ENCODE measurements at regions not wholly inside any gene's neighbourhood (a gene's known extent, or its start where the extent isn't known, plus 50 kb on each side); places are given as distances from the start of the nearest gene placed in this dataset.

GRCh38 chr6:2562721-2563451 is 187.8 kb downstream of the MYLK4 start:
- DNase-seq = no peak

GRCh38 chr6:2560917-2561698 is 189.6 kb downstream of the MYLK4 start:
- DNase-seq = peak in 4 of 56 donors; percentile 4 to 18 (median 5)

GRCh38 chr6:2560140-2560818 is 190.4 kb downstream of the MYLK4 start:
- DNase-seq = no peak

GRCh38 chr6:2558861-2559801 is 191.6 kb downstream of the MYLK4 start:
- no peak for DNase-seq

- no peak for DNase-seq
Measured at GRCh38 chr6:2558098-2558680, 192.5 kb downstream of the MYLK4 start.

DNA sequence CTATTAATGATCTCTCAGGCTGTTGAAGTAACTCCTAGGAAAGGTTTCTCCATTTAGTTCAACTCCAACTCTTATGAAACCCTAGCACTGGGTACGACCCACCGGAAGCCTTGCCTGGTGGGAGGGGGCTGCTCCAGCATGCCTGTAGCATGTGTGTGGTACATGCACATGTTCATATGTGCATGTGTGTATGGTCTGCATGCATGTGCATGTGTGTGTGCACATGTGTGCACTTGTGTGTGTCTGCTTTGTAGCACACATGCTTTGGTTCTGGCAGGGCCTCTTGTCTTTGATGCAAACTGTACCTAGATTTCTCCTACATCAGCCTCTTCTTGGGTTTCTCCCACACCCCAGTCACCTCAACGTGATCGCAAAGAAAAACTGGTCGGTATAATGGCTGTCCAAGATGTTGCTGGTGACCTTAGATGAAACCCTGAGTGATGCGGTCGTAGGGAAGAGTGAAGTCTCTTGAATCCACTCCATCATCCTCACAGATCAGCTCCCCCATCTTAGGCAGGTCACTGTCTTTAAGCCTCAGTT is 193.5 kb downstream of the MYLK4 start:
- no peak for DNase-seq

- DNase-seq = no peak
Measured at GRCh38 chr6:2556761-2557160, 194.0 kb downstream of the MYLK4 start.

DNA sequence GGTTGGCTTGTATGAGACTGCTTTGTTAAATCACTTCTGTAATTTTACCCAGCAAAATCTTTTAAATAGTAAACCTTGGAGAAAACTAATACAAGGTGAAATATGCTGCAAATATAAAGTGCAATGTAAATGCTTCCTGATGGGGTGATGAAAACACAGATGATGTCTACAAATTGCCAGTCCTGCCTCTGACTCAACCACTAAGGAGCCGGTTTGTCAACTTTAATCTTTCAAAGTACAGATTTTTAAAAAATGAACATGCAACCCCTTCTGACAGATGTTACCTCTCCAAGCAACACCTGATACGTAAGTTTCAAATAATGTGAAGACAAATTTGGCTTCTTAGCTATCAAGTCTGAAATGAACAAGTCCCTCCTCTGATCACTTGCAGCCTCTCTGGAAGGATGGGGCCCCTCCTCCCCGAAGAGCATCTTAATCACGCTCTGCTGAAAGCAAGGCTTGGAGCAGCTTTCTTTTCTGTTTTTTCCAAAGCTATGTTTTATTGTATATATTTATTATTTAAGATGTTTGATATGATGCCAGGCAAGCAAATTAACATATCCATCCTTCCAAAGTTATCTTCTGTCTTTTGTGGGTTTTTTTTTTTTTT is 196.0 kb downstream of the MYLK4 start:
- no peak for DNase-seq

DNA sequence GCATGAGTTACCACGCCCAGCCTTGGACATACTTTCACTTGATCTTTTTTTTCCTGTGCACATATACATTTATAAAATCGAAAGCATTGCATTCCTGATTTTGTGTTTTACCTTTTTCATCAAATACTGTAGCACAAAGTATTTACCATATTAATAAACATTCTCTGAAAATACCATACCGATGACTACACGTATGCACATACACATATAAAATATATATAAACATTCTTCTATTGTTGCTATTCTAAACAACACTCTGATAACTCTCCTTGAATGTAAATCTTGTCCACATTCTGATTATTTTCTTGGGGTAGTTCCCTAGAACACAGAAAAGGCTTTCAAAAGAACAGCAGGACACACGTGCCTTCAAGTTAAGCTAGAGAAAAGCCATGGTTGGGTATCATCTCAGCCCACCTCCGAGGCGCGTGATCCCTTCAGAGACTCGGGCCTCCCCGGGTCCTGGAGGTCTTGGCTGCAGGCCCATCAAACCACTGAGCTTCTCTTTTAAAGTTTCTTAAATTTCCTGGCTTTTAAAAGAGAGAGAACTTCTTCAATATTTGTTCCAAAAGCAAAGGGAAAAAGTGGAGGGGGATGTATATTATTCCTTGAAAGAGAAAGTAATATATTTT is 198.1 kb downstream of the MYLK4 start:
- no peak for DNase-seq

DNA sequence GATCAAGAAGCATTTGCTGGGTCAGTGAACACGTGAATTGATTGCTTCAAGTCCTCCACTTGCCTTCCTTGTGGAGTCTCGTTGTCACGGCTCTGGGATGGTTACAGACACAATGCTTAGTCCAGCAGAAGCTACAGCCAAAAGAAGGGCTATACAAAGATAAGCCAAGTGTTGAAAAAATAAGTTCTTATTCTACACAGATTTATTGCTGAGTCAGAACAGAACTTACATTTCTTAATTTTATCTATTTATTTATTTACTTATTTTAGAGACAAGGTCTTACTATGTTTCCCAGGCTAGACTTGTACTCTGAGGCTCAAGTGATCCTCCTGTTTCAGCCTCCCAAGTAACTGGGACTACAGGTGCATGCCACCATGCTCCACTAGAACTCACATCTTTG is 199.0 kb downstream of the MYLK4 start:
- DNase-seq = no peak

DNA sequence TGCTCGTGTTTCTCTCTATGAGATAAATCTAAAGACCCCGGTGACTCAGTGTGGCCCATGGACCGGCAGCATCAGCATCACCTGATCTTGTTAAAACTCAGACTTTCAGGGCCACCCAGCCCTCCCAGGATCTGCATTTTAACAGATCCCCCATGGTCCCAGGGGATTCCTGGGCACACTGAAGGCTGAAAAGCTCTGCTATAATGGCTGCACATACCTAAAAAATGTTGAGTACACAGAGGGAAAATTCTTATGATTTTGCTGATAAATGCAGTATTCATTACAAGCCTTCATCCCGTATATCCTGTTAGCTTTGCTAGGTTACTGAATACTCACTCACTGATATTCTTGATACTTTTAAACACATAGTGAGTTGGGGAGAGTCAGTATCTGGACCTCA is 200.5 kb downstream of the MYLK4 start:
- no peak for DNase-seq

GRCh38 chr6:2549834-2550233 is 200.9 kb downstream of the MYLK4 start:
- no peak for DNase-seq

DNA sequence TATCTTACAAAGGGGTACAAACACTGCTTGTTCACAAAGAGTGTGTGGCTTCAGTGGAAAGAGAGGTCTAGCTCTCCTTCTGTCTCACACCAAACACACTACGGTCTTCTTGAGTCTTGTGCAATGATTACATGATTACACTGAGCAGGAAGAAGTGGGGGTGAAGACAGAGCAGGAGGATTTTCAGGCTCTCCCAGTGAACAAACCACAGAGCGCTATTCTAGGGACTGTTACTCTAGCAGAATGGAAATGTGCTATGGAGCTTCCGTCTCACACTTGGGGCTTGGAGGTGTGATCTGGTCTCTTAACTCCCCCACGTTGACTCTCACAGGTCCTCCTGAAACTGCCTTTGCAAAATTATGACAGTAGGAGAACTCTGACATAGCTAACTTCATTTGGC is 203.4 kb downstream of the MYLK4 start:
- no peak for DNase-seq

DNA sequence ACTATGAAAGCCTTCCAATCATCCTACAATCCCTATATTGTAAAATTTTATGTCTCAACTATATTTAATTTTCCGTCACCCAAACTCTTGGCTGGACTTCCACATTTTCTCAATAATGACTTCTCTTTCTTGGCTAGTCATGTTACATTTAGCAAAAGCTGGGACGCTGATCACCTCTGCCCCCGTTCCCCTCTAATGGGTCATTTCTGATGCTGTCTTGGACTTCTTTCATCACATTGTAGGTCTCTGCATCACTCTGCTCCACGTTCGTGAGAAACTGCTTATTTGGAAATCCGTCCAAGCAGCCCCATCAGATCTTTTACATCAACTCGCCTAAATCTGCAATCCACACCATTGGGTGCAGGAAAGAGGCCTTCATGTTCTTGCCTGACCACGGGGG is 203.8 kb downstream of the MYLK4 start:
- no peak for DNase-seq

DNA sequence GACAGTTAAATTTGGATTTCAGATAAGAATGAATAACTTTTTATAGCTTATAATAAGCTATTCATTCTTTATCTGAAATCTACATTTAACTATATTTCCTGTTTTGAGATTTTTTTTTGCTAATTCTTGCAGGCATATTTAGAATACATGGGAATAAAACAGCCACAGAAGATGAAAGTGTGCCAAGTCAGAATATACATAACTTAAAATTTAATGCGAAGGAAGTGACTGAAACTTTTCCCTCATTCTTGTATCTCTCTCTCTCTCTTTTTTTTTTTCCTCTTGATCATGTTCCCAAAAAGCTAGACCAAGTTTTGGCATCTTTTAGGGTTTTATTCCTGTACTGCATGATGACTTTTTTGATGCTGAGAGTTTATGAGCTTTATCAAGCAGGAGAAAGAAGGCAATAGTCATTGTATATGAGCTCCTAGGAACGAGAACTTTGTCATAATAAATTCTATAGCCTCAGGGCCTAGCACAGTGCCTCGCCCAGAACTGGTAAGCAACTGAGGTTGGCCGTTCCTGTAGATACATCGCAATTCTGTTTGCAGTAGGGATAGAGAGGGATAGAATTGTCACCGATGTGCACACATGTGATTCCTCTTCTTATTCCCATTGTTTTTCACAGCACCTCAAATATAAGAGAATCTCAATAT is 205.2 kb downstream of the MYLK4 start:
- DNase-seq = no peak

- DNase-seq = no peak
Measured at GRCh38 chr6:2543321-2543720, 207.4 kb downstream of the MYLK4 start.

DNA sequence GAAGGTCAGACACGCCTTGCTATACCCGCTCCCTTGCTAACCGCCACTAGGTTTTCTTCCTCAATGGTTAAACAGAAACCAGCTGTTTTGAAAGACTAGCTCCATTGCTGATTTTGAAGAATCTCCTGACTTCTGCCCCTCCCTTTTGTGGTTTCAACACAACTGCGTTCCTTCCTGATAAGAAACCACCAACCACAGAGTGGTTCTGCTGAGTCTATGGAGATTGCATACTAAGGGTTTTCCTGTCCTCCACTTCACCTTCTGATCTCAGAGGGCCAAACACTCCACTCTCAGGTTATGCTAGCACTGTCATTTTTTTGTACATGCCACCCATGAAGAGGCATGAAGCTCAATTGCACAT is 207.9 kb downstream of the MYLK4 start:
- DNase-seq = no peak

DNA sequence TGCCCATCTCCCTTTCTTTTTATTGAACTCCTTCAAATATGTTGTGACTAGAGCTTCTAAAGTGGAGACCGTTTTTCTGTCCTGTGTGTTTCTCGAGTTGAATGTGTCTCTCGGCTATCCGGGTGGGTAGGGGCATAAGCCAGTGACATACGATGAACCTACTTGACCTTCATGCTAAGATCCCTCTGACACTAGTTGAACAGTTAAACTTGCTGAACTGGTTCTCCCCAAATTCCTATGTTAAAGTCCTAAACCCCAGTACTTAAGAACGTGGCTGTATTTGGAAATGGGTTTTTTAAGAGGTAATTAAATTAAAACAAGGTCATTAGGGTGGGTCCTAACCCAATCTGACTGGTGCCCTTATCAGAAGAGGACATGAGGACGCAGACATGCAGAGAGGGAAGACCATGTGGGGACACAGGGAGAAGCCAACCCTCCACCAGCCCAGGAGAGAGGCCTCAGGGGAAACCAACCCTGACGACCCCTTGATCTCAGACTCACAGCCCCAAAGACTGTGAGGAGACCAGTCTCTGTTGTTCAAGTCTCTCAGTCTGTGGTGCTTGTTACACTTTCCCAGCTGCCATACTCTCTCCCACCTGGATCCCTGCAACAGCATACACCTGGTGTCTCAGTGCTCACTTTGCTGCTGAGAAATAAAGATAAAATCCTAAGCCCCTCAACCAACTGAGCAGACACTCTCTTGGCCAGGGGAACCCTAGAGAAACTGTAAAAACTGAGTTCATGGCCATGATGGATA is 208.4 kb downstream of the MYLK4 start:
- DNase-seq = no peak
